ENCODE measurements at regions not wholly inside any gene's neighbourhood (a gene's known extent, or its start where the extent isn't known, plus 50 kb on each side); places are given as distances from the start of the nearest gene placed in this dataset.

DNA sequence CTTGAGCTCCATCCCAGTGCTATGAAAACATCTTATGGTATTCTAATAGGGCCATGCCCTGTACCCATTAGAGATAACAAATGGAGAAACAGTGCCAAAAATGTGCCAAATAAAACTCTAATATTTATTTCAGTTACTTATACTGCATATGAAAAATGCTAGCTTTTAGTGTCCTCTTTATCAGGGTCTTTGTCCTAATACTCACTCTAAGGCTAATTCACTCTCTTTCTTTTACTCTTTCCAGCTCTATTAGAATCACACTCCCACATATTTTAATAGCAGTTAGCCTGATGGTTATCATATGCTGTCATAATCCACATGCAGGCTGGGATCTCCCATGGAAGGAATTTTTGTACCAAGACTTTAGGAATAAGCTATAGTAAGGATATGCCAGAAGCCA lies 408.4 kb downstream of the ETV1 start:
- Histone ChIP-seq H3K4me3 (ENCODE audit: low read length) (no peak overlapping the region), H3K27me3 (ENCODE audit: control insufficient read depth, insufficient read depth, low read length) (no peaks in the 10 kb centered on the region), H3K27ac (ENCODE audit: low read length) (no peak overlapping the region), H3K36me3 (ENCODE audit: control insufficient read depth, insufficient read depth, low read length) (no peaks in the 10 kb centered on the region), H3K4me1 (ENCODE audit: control insufficient read depth, insufficient read depth, low read length) (no peaks in the 10 kb centered on the region), H3K9me3 (replicated peaks; ENCODE audit: control insufficient read depth, low read depth, low read length) (no peaks in the 10 kb centered on the region)
- DNase-seq = no peak

- Histone ChIP-seq H3K27ac (ENCODE audit: low read length) (no peak overlapping the region), H3K4me3 (ENCODE audit: low read length) (no peak overlapping the region), H3K36me3 (ENCODE audit: control insufficient read depth, insufficient read depth, low read length) (no peaks in the 10 kb centered on the region), H3K27me3 (ENCODE audit: control insufficient read depth, insufficient read depth, low read length) (no peaks in the 10 kb centered on the region), H3K9me3 (replicated peaks; ENCODE audit: control insufficient read depth, low read depth, low read length) (peaks cover 5% of the 10 kb centered on the region), H3K4me1 (ENCODE audit: control insufficient read depth, insufficient read depth, low read length) (no peaks in the 10 kb centered on the region)
- no peak for DNase-seq
- WGBS (ENCODE audit: insufficient coverage) = no CpG with 5 or more reads among the region's 2 CpGs
Observed at GRCh38 chr7:13593854-13594253, 395.6 kb downstream of the ETV1 start.

DNA sequence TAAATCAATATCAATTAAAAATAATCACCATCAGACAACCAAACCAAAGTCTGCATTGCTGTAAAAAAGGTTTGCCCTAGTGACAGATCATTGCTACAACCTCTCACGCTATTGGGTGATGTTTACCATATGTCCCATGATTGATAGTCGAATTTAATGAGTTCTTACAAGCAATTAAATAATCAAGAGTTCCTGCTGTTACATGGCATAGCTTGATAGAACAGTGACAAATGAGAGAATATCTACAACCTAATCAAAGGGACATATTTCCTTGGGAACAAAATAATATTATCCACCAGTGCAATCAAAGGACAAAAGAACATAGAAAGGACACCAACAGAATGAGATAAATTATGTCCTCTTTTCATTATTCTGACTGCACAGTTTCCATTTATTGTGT lies 387.4 kb downstream of the ETV1 start:
- H3K9me3 ChIP-seq (replicated peaks; ENCODE audit: control insufficient read depth, low read depth, low read length) = no peaks in the 10 kb centered on the region
- no peak overlapping the region for H3K27ac ChIP-seq (ENCODE audit: low read length)
- no peaks in the 10 kb centered on the region for H3K4me1 ChIP-seq (ENCODE audit: control insufficient read depth, insufficient read depth, low read length)
- WGBS (ENCODE audit: insufficient coverage) = no CpG with 5 or more reads among the region's 2 CpGs
- no peak for DNase-seq
- H3K27me3 ChIP-seq (ENCODE audit: control insufficient read depth, insufficient read depth, low read length) = no peaks in the 10 kb centered on the region
- no peaks in the 10 kb centered on the region for H3K36me3 ChIP-seq (ENCODE audit: control insufficient read depth, insufficient read depth, low read length)
- H3K4me3 ChIP-seq (ENCODE audit: low read length) = no peak overlapping the region

DNA sequence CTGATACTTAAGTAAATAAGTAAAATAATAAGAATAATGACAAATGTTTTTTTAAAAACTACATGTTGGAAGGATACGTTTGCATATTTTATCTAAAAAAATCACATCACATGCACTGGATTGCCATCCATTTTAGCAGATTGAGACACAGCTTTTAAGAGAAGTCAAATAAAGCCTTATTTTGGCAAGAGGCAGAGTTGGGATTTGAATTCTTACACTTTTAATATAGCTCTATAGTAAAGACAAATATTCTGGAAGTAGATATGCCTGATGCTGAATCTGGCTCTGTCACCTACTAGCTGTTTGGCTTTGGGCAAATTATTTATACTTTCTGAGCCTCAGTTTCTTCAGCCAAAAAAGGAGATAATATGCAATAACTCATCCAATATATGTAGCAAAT lies 386.4 kb downstream of the ETV1 start:
- Histone ChIP-seq H3K4me3 (ENCODE audit: low read length) (no peak overlapping the region), H3K9me3 (replicated peaks; ENCODE audit: control insufficient read depth, low read depth, low read length) (peaks cover 5% of the 10 kb centered on the region), H3K27ac (ENCODE audit: low read length) (no peak overlapping the region), H3K27me3 (ENCODE audit: control insufficient read depth, insufficient read depth, low read length) (no peaks in the 10 kb centered on the region), H3K4me1 (ENCODE audit: control insufficient read depth, insufficient read depth, low read length) (no peaks in the 10 kb centered on the region), H3K36me3 (ENCODE audit: control insufficient read depth, insufficient read depth, low read length) (no peaks in the 10 kb centered on the region)
- no CpG with 5 or more reads among the region's 1 CpG for WGBS (ENCODE audit: insufficient coverage)
- no peak for DNase-seq

- no peak for DNase-seq
- no peaks in the 10 kb centered on the region for H3K4me1 ChIP-seq (ENCODE audit: control insufficient read depth, insufficient read depth, low read length)
- H3K4me3 ChIP-seq (ENCODE audit: low read length) = no peak overlapping the region
- WGBS (ENCODE audit: insufficient coverage) = 100% methylated on average over 1 of the region's 3 CpGs
- H3K27me3 ChIP-seq (ENCODE audit: control insufficient read depth, insufficient read depth, low read length) = no peaks in the 10 kb centered on the region
- no peaks in the 10 kb centered on the region for H3K36me3 ChIP-seq (ENCODE audit: control insufficient read depth, insufficient read depth, low read length)
- H3K27ac ChIP-seq (ENCODE audit: low read length) = no peak overlapping the region
- H3K9me3 ChIP-seq (replicated peaks; ENCODE audit: control insufficient read depth, low read depth, low read length) = peaks cover 5% of the 10 kb centered on the region
Observed at GRCh38 chr7:13603661-13604060, 385.8 kb downstream of the ETV1 start.

GRCh38 chr7:13604178-13604577 lies 385.3 kb downstream of the ETV1 start:
- DNase-seq = no peak
- Histone ChIP-seq H3K9me3 (replicated peaks; ENCODE audit: control insufficient read depth, low read depth, low read length) (peaks cover 5% of the 10 kb centered on the region), H3K4me3 (ENCODE audit: low read length) (no peak overlapping the region), H3K27ac (ENCODE audit: low read length) (no peak overlapping the region), H3K36me3 (ENCODE audit: control insufficient read depth, insufficient read depth, low read length) (no peaks in the 10 kb centered on the region), H3K4me1 (ENCODE audit: control insufficient read depth, insufficient read depth, low read length) (no peaks in the 10 kb centered on the region), H3K27me3 (ENCODE audit: control insufficient read depth, insufficient read depth, low read length) (no peaks in the 10 kb centered on the region)
- 100% methylated on average over 1 of the region's 2 CpGs for WGBS (ENCODE audit: insufficient coverage)

DNA sequence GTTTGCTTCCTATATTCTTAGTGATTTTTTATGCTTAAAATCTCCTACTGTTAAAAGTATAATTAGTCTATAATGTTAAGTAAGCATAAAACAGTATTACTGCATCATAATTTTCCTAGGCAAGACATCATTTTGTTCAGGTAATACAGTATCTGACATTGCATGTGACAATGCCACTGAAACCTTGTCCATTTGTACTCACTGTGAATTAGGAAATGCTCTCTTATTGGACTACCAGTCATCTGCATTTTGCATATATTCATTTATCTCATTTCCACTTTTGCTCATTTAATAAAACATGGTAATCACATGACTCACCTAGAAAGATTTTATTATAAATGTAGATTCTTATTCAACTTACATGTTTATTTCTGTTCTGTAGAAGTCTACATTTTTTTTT lies 379.1 kb downstream of the ETV1 start:
- Histone ChIP-seq H3K27me3 (ENCODE audit: control insufficient read depth, insufficient read depth, low read length) (no peaks in the 10 kb centered on the region), H3K36me3 (ENCODE audit: control insufficient read depth, insufficient read depth, low read length) (no peaks in the 10 kb centered on the region), H3K9me3 (replicated peaks; ENCODE audit: control insufficient read depth, low read depth, low read length) (peaks cover 5% of the 10 kb centered on the region), H3K4me3 (ENCODE audit: low read length) (no peak overlapping the region), H3K4me1 (ENCODE audit: control insufficient read depth, insufficient read depth, low read length) (no peaks in the 10 kb centered on the region), H3K27ac (ENCODE audit: low read length) (no peak overlapping the region)
- DNase-seq = no peak

GRCh38 chr7:13615679-13616078 lies 373.8 kb downstream of the ETV1 start:
- WGBS (ENCODE audit: insufficient coverage) = no CpG with 5 or more reads among the region's 1 CpG
- no peaks in the 10 kb centered on the region for H3K9me3 ChIP-seq (replicated peaks; ENCODE audit: control insufficient read depth, low read depth, low read length)
- no peak overlapping the region for H3K27ac ChIP-seq (ENCODE audit: low read length)
- H3K27me3 ChIP-seq (ENCODE audit: control insufficient read depth, insufficient read depth, low read length) = no peaks in the 10 kb centered on the region
- H3K36me3 ChIP-seq (ENCODE audit: control insufficient read depth, insufficient read depth, low read length) = no peaks in the 10 kb centered on the region
- no peaks in the 10 kb centered on the region for H3K4me1 ChIP-seq (ENCODE audit: control insufficient read depth, insufficient read depth, low read length)
- DNase-seq = no peak
- no peak overlapping the region for H3K4me3 ChIP-seq (ENCODE audit: low read length)

DNA sequence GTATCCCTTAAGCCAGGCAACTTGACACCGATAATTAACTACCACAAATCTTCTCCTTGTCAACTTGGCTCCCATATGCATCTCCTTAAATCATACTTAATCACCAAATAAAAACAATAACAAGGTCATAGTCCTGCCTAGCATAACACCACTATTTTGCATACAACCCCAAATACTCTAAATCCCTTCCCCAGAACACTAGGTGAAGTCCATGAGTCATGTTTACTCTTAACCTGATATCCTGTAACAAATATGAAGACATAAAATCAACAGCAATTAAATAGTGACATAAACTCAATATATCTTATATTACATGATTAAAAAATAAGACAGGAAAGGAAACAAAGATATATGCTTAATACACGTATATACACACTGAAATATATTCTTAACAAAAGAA lies 362.0 kb downstream of the ETV1 start:
- no peaks in the 10 kb centered on the region for H3K36me3 ChIP-seq (ENCODE audit: control insufficient read depth, insufficient read depth, low read length)
- DNase-seq = no peak
- no peak overlapping the region for H3K4me3 ChIP-seq (ENCODE audit: low read length)
- no peaks in the 10 kb centered on the region for H3K27me3 ChIP-seq (ENCODE audit: control insufficient read depth, insufficient read depth, low read length)
- 100% methylated on average over 1 of the region's 2 CpGs for WGBS (ENCODE audit: insufficient coverage)
- H3K27ac ChIP-seq (ENCODE audit: low read length) = no peak overlapping the region
- no peaks in the 10 kb centered on the region for H3K9me3 ChIP-seq (replicated peaks; ENCODE audit: control insufficient read depth, low read depth, low read length)
- no peaks in the 10 kb centered on the region for H3K4me1 ChIP-seq (ENCODE audit: control insufficient read depth, insufficient read depth, low read length)

GRCh38 chr7:13628239-13629001 lies 361.0 kb downstream of the ETV1 start:
- Histone ChIP-seq H3K4me1 (ENCODE audit: control insufficient read depth, insufficient read depth, low read length) (no peaks in the 10 kb centered on the region), H3K27ac (ENCODE audit: low read length) (no peak overlapping the region), H3K27me3 (ENCODE audit: control insufficient read depth, insufficient read depth, low read length) (no peaks in the 10 kb centered on the region), H3K4me3 (ENCODE audit: low read length) (no peak overlapping the region), H3K36me3 (ENCODE audit: control insufficient read depth, insufficient read depth, low read length) (no peaks in the 10 kb centered on the region), H3K9me3 (replicated peaks; ENCODE audit: control insufficient read depth, low read depth, low read length) (no peaks in the 10 kb centered on the region)
- DNase-seq = no peak
- WGBS (ENCODE audit: insufficient coverage) = 100% methylated on average over 1 of the region's 6 CpGs
